Testis (tissue), 2 donors: ENCODE measurements at regions not wholly inside any gene's neighbourhood (a gene's known extent, or its start where the extent isn't known, plus 50 kb on each side); places are given as distances from the start of the nearest gene placed in this dataset.

ENCODE experiments used
- CTCF ChIP-seq, 3 experiments: fragments of 450-650 bp in 2 of 3; fragments of 200-600 bp in 1 of 3; sonication (generic) in 1 of 3; IDR thresholded peaks; one replicate each; pipeline ENCODE4 v1.5.1; 2016 to 2019; ENCODE audit warnings: antibody characterized with exemption in 3 of 3, mild to moderate bottlenecking in 2 of 3, moderate library complexity in 1 of 3
- POLR2A ChIP-seq: fragments of 450-650 bp; IDR thresholded peaks from one replicate; pipeline ENCODE4 v1.6.1; 2017; ENCODE audit warnings: antibody characterized with exemption, mild to moderate bottlenecking, moderate library complexity

DNA sequence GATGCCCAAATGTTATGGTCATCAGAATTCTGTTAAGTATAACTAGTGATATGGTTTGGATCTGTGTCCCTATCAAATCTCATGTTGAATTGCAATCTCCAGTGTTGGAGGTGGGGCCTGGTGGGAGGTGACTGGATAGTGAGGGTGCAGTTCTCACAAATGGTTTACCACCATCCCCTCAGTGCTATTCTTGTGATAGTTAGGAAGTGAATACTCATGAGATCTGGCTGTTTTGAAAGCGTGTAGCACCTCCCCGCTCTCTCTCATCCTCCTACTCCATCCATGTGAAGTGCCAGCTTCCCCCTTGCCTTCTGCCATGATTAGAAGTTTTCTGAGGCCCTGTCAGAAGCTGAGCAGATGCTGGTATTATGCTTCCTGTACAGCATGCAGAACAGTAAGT is 359.5 kb downstream of the TMEM167A start:
- no peak for TF ChIP-seq POLR2A
- TF ChIP-seq CTCF (IDR thresholded peaks at IDR 0.05) = no peak
